ENCODE measurements at regions not wholly inside any gene's neighbourhood (a gene's known extent, or its start where the extent isn't known, plus 50 kb on each side); places are given as distances from the start of the nearest gene placed in this dataset.

DNA sequence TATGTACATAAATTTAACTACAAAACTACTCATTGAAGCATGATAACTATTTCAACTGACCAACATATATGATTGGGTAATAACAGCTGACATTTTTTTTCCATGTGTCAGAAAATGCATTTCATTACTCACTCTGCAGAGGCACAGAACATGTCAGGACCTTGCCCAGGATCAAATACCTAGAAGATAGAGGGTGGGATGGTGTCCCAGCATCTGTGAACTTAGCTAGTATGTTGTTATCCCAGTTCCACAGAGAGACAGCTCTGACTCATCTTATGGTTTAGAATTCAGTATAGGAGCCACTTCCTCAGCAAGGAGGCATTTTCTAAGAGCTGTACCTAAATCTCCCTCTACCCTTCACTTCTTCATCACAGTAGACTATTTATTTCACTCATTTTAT is 1198.6 kb upstream of the ACO1 start (continued):
- TF ChIP-seq EGR1 (IDR thresholded peaks at IDR 0.05; ENCODE audit: borderline replicate concordance, low read depth, low read length) (no peak), SIRT6 (IDR thresholded peaks at IDR 0.05; ENCODE audit: low read length) (no peak), EZH2 (IDR thresholded peaks at IDR 0.05; ENCODE audit: low read depth, low read length, severe bottlenecking) (no peak), CHD2 (IDR thresholded peaks at IDR 0.05; ENCODE audit: low read length) (no peak), KDM4A (IDR thresholded peaks at IDR 0.05; ENCODE audit: low read depth, low read length, severe bottlenecking) (no peak), ASH2L (IDR thresholded peaks at IDR 0.05; ENCODE audit: low read length) (no peak), JUN (IDR thresholded peaks at IDR 0.05; ENCODE audit: low read depth, low read length) (no peak), RBBP5 (IDR thresholded peaks at IDR 0.05; ENCODE audit: borderline replicate concordance, low read depth, low read length) (no peak), TEAD4 (IDR thresholded peaks at IDR 0.05; ENCODE audit: low read depth, low read length) (no peak), SIX5 (IDR thresholded peaks at IDR 0.05; ENCODE audit: low read depth, low read length) (no peak), SAP30 (IDR thresholded peaks at IDR 0.05; ENCODE audit: insufficient read depth, insufficient replicate concordance, low read length) (no peak), CHD1 (IDR thresholded peaks at IDR 0.05; ENCODE audit: low read depth, low read length) (no peak), GTF2F1 (IDR thresholded peaks at IDR 0.05; ENCODE audit: borderline replicate concordance, low read depth, low read length) (no peak), PHF8 (conservative IDR thresholded peaks at IDR 0.05; ENCODE audit: low read depth, low read length) (no peak), BACH1 (IDR thresholded peaks at IDR 0.05; ENCODE audit: low read length) (no peak), KDM1A (IDR thresholded peaks at IDR 0.05; ENCODE audit: borderline replicate concordance, low read length) (no peak), SP4 (IDR thresholded peaks at IDR 0.05; ENCODE audit: low read length) (no peak)
- TF ChIP-seq, protein P1, sequence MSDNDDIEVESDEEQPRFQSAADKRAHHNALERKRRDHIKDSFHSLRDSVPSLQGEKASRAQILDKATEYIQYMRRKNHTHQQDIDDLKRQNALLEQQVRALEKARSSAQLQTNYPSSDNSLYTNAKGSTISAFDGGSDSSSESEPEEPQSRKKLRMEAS (IDR thresholded peaks at IDR 0.05) = no peak
